NCI-H1417 (cell line): ENCODE measurements at regions not wholly inside any gene's neighbourhood (a gene's known extent, or its start where the extent isn't known, plus 50 kb on each side); places are given as distances from the start of the nearest gene placed in this dataset.

Source experiments
- DNase-seq, 3 experiments: peaks; one replicate each; lab custom pipeline; 2025; lab: John Stamatoyannopoulos, UW

DNA sequence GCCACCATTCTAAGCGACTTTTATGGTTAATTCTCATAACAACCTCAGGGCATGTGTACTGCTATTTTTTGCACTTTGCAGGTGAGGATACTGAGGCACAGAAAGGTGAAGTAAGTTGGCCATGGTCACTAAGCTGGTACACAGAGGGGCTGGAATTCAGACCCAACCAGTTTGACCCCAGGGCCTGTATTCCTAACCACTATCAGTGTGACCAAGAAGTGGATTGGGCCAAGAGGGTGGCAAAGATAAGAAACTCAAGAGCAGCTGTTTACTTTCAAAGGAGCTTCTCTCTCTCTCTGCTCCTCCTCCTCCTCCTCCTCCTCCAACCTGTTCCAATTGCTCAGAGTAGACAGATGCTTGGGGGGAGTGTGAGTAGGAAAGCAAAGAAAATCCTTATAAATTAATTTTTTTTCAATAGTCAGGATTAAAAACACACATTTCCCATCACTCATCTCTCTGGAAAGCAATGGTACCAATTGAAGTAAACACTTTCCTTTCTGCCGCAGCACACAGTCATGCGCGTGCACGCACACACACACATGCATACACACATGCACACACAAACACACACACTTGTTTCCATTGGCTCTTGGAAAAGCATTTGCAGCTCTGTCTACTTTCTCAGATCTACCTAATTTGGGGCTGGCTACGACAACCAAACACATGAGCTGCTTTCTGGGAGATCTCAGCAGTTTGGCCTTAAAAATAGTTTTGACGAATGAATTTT is 736.7 kb upstream of the WWC1 start:
- DNase-seq, result no peak

DNA sequence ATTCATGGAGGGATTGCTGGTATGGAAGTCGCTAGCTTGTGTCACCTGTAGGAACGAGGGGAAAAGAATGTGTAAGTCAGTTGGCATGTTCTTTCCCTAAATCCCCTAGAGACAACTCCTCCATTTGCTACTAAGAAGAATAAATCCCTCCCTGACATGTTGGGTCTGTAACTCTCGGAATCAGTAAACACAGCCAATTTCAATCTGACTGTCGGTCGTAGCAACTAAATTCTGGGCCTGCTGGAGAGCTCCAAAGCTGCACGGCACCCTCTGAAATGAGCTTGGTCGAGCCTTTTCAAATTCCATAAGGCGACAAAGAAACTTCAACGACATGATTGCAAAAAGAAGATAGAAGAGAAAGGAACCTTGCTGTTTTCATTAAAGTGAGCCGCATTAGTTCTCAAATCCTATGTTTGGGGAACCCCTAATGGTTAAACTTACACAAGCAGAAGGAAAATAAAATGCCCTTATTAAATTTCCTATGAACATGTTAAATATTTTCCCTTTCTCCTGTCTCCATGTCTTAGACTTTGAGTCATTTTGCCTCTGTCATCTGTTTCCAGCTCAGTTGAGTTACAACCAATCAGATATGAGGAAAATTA is 735.8 kb upstream of the WWC1 start:
- DNase-seq, result no peak

DNA sequence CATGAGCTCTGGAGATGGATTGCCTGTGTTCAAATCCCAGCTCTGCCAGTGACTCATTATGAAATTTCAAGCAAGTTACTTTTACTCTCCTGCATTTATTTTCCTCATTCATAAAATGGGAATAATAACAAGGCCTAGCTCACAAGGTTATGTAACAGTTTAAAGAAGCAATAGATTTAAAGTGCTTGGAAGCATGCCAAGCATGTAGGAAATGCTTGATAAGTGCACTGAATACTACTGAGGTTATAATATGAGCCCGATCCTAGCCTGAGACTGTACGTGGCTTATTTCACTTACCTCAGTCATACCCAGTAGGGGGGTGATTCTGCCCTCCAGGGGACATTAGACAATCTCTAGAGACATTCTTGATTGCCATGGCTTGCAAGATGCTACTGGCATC is 734.1 kb upstream of the WWC1 start:
- no peak for DNase-seq

DNA sequence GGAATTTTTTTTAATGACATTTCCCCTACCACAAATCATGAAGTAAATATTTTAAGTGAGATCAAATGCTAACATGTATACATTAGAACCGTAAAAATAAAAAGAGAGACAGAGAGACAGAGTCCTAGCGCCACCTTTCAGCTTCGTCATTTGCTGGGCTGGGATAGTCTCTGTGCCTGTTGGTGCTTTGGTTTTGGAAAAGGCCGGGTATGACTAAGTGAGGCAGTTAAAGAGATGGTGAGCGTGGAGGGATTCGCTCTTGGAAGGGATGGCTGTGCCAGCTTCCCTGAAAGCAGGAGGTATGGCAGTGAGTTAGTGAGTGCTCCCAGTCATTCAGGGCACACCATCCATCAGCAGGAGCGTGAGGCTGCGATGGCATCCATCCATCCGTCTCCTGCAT is 729.6 kb upstream of the WWC1 start:
- no peak for DNase-seq

DNA sequence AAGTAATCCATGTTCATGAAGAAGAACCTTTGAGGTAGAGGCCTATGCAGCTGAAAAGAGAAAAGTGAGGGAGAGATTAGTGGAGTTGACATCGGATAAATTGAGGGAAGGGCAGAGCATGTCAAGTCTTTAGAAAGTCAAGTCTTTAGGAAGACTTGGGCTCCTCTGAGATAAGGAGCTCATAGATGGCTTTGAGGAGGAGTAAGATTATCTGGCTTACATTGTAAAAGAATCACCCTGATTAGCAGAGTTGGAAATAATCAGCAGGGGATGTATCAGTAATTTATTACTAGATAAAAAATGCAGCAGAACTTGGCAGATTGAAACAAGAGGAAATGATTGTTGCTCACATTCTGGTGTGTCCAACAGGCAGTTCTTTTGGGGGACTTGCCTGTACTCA is 727.2 kb upstream of the WWC1 start:
- no peak for DNase-seq

DNA sequence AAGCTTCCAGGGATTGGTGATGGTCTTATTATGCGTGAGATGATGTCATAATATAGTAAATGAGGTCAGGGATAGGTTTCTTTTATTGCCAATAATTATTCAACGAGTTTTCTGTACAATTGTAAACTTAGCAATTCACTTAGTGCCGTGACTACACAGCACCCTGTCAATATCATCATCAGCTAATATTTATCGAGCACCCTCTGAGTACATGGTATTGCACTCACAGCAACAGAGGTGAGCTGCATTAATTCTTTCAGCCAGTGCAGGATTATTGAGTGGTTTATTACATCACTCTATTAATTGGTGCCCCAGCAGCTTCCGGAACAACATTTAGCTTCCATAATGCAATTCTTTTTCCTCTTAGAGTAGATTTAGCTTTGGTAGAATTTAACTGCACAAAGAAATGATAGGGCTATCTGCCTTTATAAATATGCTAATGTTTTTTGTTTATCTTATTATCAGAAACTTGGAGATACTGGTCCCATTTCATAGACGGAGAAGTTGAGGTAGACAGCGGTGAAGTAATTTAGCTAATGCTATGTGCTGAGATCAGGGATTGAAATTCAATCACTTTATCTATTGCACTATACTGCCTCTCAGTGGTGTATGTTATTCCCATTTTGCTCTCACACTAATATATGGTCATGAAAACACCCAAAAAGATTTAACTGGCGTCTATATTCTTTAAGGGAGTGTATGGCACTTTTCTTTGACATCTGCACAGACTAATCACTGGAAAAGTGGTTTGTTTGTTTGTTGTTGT is 726.1 kb upstream of the WWC1 start:
- peak in 2 of 3 experiments; percentile 5 to 39 for DNase-seq

DNA sequence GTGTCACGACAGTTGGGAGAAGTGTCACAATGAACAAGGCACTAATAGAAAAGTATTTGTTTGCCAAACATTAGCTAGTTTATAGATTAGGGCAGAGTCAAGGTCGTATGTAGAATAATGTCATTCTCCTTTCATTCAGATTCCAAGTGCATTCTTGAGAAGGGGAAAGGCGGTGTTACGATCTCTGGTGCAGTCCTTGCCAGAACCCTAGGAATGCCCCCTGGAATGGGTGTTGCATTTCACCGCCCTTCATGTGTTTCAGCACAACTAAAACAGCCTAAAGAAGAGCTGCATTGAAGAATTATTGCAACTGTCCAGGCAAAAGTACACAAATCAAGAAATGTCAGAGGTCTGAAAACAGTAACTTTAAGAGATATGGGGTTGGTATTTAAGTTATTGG is 721.0 kb upstream of the WWC1 start:
- no peak for DNase-seq

DNA sequence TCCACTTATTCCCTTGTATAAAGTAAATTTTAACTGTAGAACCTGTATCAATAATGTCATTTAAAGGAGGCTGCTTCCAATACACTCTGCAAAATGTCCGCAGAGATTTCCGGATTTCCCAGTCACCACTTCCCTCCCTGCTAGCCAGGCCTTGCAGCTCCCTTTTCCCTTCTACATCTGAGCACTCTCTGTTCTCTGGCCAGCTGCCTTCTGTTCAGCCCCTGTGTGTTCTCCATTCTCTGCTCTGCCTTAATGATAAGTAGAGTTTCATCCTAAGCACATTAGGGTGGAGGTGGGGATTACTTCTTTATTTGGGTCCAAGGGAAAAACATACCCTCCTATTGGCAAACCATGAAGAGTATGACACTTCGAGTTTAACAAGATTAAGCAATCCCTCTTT is 719.6 kb upstream of the WWC1 start:
- DNase-seq, result no peak

DNA sequence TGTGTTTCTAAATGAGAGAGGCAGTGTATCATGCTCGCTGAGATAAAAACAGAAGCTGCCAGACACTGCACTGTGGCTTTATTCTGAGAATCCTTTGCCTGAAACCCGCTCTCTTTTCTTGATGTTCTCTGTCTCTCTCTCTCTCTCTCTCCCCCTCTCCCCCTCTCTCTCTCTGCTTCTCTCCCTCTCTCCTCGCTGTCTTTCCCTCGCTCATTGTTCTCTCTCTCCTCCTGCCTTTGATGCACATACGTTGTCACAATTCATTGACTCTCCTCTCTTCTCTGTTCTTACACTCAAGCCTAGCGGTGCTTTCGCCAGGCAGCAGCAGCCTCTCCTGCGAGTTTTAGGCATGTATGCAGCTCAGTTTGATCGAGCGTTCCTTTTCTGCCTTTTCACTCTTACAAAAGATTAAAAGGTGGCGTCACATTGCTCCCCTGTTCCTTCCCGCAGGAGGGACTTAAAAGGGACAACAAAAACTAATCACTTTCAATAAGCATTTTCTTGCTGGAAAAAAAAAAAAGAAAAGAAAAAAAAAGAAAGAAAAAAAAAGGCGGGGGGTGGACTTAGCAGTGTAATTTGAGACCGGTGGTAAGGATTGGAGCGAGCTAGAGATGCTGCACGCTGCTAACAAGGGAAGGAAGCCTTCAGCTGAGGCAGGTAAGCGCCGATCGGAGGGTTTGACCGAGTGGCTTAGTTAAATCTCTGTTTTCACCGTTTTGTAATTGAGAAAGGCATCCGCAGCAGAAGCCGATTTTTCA is 717.9 kb upstream of the WWC1 start:
- DNase-seq, result peak; percentile 34 to 79 (median 50)

DNA sequence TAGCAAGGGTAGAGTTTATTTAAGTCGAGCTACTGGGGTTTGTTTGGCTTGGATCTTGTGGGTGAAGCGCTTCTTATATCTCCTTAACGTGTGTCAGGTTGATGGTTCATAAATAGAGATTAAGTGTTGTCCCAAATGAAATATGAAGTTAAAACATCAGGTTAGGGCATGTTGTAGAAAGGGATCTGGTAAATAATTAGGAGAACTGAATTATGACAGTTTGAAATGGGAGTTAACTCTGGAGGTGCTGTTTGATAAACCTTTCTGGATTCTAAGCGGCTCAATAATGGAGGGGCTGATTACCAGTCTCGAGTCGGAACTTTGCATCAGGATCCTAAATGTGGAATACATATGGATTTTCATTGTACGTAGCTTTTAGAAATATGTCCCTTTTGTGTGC is 717.0 kb upstream of the WWC1 start:
- peak in 1 of 3 experiments; percentile 50 for DNase-seq

DNA sequence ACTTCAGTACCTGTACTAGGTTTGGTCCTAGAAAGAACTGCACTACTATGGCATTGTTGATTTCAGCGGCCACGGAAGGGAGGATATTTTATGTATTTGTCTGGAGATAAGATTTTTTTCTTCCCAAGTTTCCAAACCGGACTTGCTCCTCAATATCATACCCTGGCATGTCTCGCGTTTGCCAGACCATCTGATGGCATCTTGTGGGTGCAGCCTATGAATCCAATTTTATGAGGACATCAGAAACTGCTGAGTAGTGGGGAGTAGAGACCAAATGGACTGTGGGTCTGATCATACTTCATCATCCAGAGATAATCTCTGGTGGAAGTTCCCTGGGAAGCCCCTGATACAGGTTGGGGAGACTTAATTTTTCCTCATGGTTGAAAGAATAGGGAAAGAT is 716.1 kb upstream of the WWC1 start:
- no peak for DNase-seq

DNA sequence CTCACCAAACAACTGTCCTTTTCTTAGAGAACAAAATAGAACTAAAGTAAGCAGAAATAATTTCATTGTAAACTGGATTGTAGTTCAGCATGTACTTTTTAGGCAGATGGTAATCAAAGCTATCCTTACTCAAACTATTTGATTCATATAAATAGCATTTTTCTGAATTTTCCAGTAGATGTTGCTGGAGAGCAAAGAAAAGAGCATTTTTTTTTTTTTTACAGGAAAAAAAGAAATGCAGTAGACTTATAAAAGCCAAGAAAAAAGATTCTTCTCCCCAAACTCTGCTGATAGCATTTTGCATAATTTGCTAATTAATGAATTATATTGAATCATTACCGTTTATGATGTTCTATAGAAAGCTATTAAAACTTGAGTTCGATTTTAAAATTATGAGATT is 715.3 kb upstream of the WWC1 start:
- no peak for DNase-seq

DNA sequence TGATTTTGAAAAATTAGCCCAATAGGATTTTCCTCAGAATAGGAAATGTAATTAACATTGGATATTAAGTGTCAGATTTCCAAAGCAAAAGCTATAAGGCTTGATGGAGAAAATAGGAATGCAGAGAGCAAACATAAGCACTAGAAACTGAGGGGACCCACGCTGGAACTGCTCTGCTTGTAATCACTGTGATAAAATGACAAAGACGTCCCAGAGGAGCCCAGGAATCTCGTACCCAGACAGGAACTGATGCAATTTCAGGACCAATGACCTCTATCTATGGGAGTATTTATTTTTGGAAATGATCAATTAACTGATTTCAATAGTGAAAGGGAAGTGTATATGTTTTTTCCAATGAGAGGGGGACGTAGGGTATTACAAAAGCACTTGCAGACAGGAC is 714.5 kb upstream of the WWC1 start:
- no peak for DNase-seq

DNA sequence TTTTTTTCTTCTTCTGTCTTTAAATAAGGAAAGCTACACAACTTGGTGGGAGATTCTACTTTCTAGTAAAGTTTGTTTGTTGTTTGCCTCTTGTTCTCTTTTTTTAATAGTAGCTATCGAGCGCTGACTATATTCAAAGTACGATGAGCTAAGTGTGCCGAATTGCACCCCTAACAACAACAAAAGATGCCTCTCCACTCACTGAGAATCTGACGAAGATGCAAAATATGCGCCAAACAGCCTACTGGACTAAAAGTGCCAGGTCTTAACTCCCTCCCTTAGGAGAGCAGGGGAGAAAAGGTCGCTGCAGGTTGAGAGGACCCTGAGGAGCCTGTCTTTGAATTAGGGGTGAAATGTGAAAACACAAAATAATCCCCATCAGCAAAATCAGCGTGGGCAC is 713.8 kb upstream of the WWC1 start:
- no peak for DNase-seq

DNA sequence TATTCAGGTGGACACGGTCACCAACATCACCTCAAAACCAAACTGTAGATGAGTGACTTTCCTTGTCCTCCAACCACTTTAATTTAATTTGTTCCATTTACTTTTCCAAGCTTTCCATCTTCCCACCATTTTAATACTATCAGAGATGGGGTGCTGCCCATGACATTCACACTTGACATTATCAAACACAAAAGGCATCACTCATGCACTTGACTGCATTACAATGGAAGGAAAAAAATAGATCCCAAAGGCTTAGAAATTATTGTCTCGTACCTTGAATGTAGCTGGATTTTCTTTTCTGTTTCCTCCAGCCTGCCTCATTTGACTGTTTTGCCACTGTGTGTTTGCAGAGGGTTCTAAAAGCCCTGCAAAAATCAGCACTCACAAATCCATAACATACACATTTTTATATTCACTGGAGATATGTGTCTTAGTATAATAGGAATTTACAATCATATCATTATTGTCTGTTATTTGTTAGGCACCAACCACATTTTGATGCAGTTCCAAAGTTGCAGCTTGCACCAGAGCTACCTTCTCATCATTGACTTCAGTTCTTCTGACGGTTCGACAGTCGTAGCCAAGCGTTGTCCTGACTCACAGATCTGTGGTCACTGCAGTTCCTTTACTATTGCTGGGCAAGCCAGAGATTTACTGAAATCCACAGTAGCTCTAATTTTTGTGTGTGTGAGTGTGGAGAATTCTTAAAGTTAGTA is 712.3 kb upstream of the WWC1 start:
- DNase-seq, result no peak

DNA sequence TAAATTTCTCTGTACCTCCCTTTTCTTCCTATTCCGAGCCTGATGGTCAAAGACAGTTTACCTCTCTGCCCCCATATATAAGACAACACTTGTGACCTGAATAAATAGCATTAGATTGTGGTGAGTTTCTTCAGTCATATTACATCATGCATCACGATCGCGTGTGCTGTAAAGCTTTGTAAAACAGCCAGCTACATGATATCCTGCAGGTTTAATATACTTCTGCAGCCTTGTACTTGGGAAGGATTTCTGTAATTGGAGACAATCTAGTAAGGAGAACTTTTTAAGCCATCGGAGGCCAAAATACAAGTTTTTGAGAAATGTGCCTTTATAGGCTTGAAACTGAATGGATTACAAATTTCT is 711.8 kb upstream of the WWC1 start:
- no peak for DNase-seq

DNA sequence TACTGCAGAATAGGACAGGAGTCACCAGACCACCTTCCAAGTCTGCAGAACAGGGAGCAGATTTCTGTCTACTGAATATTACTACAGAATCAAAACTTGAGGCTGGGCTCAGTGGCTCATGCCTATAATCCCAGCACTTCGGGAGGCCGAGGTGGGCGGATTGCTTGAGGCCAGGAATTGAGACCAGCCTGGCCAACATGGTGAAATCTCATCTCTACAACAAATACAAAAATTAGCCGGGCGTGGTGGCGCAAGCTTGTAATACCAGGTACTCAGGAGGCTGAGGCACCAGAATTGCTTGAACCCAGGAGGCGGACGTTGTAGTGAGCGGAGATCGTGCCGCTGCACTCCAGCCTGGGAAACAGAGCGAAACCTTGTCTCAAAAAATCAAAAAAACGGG is 710.8 kb upstream of the WWC1 start:
- no peak for DNase-seq

DNA sequence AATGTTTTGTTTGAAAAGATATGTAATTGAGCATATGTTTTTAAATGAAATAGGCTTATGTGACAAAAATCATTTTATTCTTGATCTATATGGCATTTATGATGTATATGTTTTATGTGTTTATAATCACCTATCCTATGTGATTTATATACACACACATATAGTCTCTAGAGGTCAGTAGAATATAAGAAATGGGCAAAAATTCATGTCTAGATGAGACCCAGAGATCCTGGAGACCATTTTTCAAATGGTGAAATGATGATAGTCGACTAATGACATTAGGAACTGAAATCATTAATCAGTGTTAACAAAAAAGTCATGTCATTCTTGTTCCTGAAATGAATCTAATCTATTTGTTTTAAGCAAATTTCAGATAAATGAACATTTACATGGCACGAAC is 709.2 kb upstream of the WWC1 start:
- peak in 1 of 3 experiments; percentile 40 for DNase-seq

DNA sequence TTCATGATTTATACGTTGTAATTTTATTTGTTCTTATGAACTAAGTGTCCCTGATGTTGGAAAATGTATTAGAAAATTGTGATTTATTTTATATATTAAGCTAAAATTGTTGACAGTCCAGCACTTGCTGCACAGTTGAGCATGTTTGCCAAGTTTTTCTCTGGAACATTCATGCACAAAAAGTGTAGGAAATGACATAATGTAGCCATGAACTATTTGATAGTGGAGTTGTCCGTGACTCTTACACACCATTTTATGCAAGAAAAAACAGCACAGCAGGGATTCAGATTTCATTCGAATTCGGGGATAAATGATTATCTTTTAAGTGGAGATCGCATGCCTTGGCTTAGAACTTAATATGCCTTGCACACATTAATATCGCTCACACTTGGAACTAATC is 708.6 kb upstream of the WWC1 start:
- no peak for DNase-seq

DNA sequence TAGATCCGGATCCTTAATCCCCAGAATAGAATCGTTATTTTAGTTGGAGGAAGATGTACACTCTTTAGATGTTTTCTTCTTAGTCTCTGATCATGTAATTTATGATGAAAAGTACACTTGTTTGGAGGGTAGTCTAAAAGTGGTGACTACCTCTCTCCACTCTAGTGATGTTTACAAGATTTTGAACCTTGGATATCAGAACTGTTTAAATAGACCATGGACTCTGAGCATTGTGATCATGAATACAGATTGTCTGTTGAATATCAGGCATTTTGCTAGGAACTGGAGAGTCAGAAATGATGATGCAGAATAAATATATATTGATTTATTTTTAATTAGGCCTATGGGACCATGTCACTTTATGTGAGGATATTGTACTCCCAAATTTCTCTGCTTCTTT is 706.3 kb upstream of the WWC1 start:
- DNase-seq, result no peak

DNA sequence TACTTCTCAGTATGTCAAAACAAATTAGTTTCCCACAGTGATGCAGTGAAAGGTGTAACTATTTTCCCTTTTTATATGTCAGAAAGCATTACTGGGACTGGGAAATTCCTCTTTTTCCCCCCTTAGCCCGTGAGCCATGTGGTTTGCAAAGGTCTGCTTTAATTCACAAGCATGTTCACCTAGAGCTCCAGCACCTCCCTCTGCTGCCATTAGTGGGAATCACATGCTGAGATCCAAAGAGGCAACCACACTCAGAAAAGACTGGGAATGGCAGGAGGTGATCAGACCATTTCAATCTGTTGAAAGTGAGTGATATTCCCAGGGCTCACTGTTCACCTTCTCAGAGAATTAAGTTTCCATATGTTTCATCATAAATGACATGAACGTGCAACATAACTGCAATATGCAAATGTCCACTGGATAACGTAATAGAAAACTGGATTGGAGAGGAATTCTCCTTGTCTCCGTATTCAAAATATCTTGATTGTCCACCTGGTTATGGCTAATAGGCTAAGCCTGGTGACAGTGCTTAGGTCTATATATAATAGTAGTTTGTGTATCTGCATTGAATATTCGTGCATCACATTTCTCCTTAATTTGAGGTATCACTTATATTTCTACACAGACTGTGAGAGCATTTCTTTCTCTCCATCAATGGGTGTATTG is 703.5 kb upstream of the WWC1 start:
- peak; percentile 4 to 45 (median 10) for DNase-seq
